ENCODE measurements at regions not wholly inside any gene's neighbourhood (a gene's known extent, or its start where the extent isn't known, plus 50 kb on each side); places are given as distances from the start of the nearest gene placed in this dataset.
"Not testable (repeated sequence)": the region's sequence is repeated elsewhere in the genome, so short reads cannot be mapped to it uniquely, and the experiment has no call there.

DNA sequence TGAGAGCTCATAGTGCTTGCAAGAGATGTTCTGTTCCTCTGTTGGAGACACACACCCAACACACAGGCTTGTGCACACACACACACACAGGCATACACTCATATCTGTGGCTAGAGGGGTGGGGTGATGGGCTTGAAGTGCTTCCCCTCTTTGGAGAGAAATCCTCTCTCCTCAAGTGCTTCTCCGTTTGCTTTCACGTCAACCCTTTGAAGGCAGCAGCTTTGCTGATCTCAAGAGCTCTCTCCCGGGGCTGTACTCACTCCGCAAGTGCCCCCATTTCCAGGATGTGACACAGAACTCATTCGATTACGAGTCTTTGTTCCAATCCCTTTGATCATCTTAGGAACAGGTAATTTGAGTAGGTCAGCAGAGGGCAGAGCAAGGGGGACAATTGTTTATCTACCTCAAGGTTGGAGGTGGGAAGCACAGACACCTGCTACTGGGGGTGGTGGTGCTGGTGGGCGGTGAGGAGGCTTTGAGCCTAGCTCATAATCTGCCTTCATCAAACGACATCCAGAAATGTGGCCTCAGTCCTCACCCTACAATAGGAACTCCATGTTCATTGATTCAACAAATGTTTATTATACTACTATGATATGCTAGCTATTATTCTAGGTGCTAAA, 529.8 kb upstream of the CADM1 start:
- no peak overlapping the region for H3K4me3 ChIP-seq (ENCODE audit: low read depth in 2 of 2, low read length in 2 of 2)
- ChIA-PET CTCF (no interaction called here), POLR2A (no interaction called here)
- peaks cover 2% of the 10 kb centered on the region; the same call in 1 of the 2 replicates for H3K27me3 ChIP-seq (ENCODE audit: control insufficient read depth, insufficient read depth, low read length)
- in situ Hi-C loops (cut with HindIII; ENCODE audit: low pct_unique_long_range_greater_than_20kb, low sequenced_read_pairs), result no loop called here
- intact Hi-C loops (cut with micrococcal nuclease; ENCODE audit: unreplicated experiment), result no loop called here
- ATAC-seq (no peak), DNase-seq (ENCODE audit: low read depth, low spot score) (no peak)
- no TSS peak for BruUV-seq (replicated peaks)
- TF ChIP-seq POLR2AphosphoS5 (IDR thresholded peaks at IDR 0.05; ENCODE audit: low read depth, low read length) (no peak), REST (IDR thresholded peaks at IDR 0.05; ENCODE audit: insufficient read depth in 1 of 2, low read depth in 2 of 2, low read length in 1 of 2) (no peak), TCF7L2 (IDR thresholded peaks at IDR 0.05; ENCODE audit: low read depth, low read length) (no peak), SIN3A (IDR thresholded peaks at IDR 0.05; ENCODE audit: borderline replicate concordance, insufficient read depth, low read depth, low read length) (no peak), CTCF (IDR thresholded peaks at IDR 0.05) (no peak)
- no peak overlapping the region for H3K27ac ChIP-seq (ENCODE audit: low read length)
- no peaks in the 10 kb centered on the region for H3K9me3 ChIP-seq (ENCODE audit: control insufficient read depth, insufficient read depth, low read depth, low read length)
- H3K4me1 ChIP-seq (ENCODE audit: control insufficient read depth, insufficient read depth, low read length), result no peaks in the 10 kb centered on the region
- no peaks in the 10 kb centered on the region for H3K36me3 ChIP-seq (ENCODE audit: control insufficient read depth, insufficient read depth, low read length)

GRCh38 chr11:116030697-116031331, 526.6 kb upstream of the CADM1 start:
- TF ChIP-seq CTCF (IDR thresholded peaks at IDR 0.05) (no peak), SIN3A (IDR thresholded peaks at IDR 0.05; ENCODE audit: borderline replicate concordance, insufficient read depth, low read depth, low read length) (no peak), TCF7L2 (IDR thresholded peaks at IDR 0.05; ENCODE audit: low read depth, low read length) (no peak), REST (IDR thresholded peaks at IDR 0.05; ENCODE audit: insufficient read depth in 1 of 2, low read depth in 2 of 2, low read length in 1 of 2) (no peak), POLR2AphosphoS5 (IDR thresholded peaks at IDR 0.05; ENCODE audit: low read depth, low read length) (no peak)
- POLR2A ChIA-PET, result no interaction called here

DNA sequence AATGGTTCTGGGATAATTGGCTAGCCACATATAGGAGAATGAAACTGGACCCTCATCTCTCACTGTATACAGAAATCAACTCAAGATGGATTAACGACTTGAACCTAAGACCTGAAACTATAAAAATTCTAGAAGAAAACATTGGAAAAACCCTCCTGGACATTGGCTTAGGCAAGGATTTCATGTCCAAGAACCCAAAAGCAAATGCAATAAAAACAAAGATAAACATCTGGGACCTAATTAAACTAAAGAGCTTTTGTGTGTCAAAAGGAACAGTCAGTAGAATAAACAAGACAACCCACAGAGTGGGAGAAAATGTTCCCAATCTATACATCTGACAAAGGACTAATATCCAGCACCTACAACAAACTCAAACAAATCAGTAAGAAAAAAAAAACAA, 524.3 kb upstream of the CADM1 start:
- ATAC-seq; H3K27me3 ChIP-seq (ENCODE audit: control insufficient read depth, insufficient read depth, low read length); H3K27ac ChIP-seq (ENCODE audit: low read length); H3K4me1 ChIP-seq (ENCODE audit: control insufficient read depth, insufficient read depth, low read length); DNase-seq (ENCODE audit: low read depth, low spot score); H3K36me3 ChIP-seq (ENCODE audit: control insufficient read depth, insufficient read depth, low read length); POLR2A ChIA-PET; in situ Hi-C loops (cut with HindIII; ENCODE audit: low pct_unique_long_range_greater_than_20kb, low sequenced_read_pairs); H3K9me3 ChIP-seq (ENCODE audit: control insufficient read depth, insufficient read depth, low read depth, low read length); H3K4me3 ChIP-seq (ENCODE audit: low read depth in 2 of 2, low read length in 2 of 2); BruUV-seq (replicated peaks); CTCF ChIA-PET; intact Hi-C loops (cut with micrococcal nuclease; ENCODE audit: unreplicated experiment): not testable (repeated sequence)

More at GRCh38 chr11:116030697-116031331, 526.6 kb upstream of the CADM1 start:
- intact Hi-C loops (cut with micrococcal nuclease; ENCODE audit: unreplicated experiment), result no loop called here
- in situ Hi-C loops (cut with HindIII; ENCODE audit: low pct_unique_long_range_greater_than_20kb, low sequenced_read_pairs), result no loop called here
- ATAC-seq (no peak), DNase-seq (ENCODE audit: low read depth, low spot score) (no peak)
- no TSS peak for BruUV-seq (replicated peaks)
- H3K4me1 ChIP-seq (ENCODE audit: control insufficient read depth, insufficient read depth, low read length), result no peaks in the 10 kb centered on the region
- H3K27me3 ChIP-seq (ENCODE audit: control insufficient read depth, insufficient read depth, low read length), result peaks cover 2% of the 10 kb centered on the region; the same call in 1 of the 2 replicates
- no peaks in the 10 kb centered on the region for H3K9me3 ChIP-seq (ENCODE audit: control insufficient read depth, insufficient read depth, low read depth, low read length)
- no peaks in the 10 kb centered on the region for H3K36me3 ChIP-seq (ENCODE audit: control insufficient read depth, insufficient read depth, low read length)
- H3K27ac ChIP-seq (ENCODE audit: low read length), result no peak overlapping the region
- no peak overlapping the region for H3K4me3 ChIP-seq (ENCODE audit: low read depth in 2 of 2, low read length in 2 of 2)
- CTCF ChIA-PET, result no interaction called here
